ENCODE measurements at regions not wholly inside any gene's neighbourhood (a gene's known extent, or its start where the extent isn't known, plus 50 kb on each side); places are given as distances from the start of the nearest gene placed in this dataset.

GRCh38 chr1:187153047-187153446 lies 324.3 kb downstream of the PLA2G4A start:
- Histone ChIP-seq H2AFZ (ENCODE audit: low read length) (no peak overlapping the region), H3K27ac (ENCODE audit: low read depth, low read length) (no peak overlapping the region), H3K4me1 (ENCODE audit: insufficient read depth, low read length) (no peaks in the 10 kb centered on the region), H3K9me3 (ENCODE audit: low read depth, low read length) (no peaks in the 10 kb centered on the region), H3K36me3 (ENCODE audit: insufficient read depth, low read length) (no peaks in the 10 kb centered on the region), H3K27me3 (ENCODE audit: insufficient read depth, low read length) (no peaks in the 10 kb centered on the region), H3K79me2 (ENCODE audit: insufficient read depth, low read length) (no peaks in the 10 kb centered on the region), H3K4me3 (ENCODE audit: insufficient read depth, low read length) (no peak overlapping the region), H3K4me2 (ENCODE audit: insufficient read depth, low read length) (no peak overlapping the region), H4K20me1 (ENCODE audit: insufficient read depth, low read length) (no peaks in the 10 kb centered on the region)
- no peak for TF ChIP-seq CTCF (IDR thresholded peaks at IDR 0.05; ENCODE audit: extremely low read depth, low read depth, low read length)
- no peak for DNase-seq (ENCODE audit: insufficient read length, low spot score, missing footprints)

- no peaks in the 10 kb centered on the region for H3K27me3 ChIP-seq (ENCODE audit: insufficient read depth, low read length)
- H3K4me3 ChIP-seq (ENCODE audit: insufficient read depth, low read length): no peak overlapping the region
- no peak for DNase-seq (ENCODE audit: insufficient read length, low spot score, missing footprints)
- TF ChIP-seq CTCF (IDR thresholded peaks at IDR 0.05; ENCODE audit: extremely low read depth, low read depth, low read length): no peak
- H4K20me1 ChIP-seq (ENCODE audit: insufficient read depth, low read length): no peaks in the 10 kb centered on the region
- H3K4me1 ChIP-seq (ENCODE audit: insufficient read depth, low read length): no peaks in the 10 kb centered on the region
- no peak overlapping the region for H2AFZ ChIP-seq (ENCODE audit: low read length)
- no peak overlapping the region for H3K27ac ChIP-seq (ENCODE audit: low read depth, low read length)
- no peaks in the 10 kb centered on the region for H3K36me3 ChIP-seq (ENCODE audit: insufficient read depth, low read length)
- no peaks in the 10 kb centered on the region for H3K9me3 ChIP-seq (ENCODE audit: low read depth, low read length)
- no peaks in the 10 kb centered on the region for H3K79me2 ChIP-seq (ENCODE audit: insufficient read depth, low read length)
- no peak overlapping the region for H3K4me2 ChIP-seq (ENCODE audit: insufficient read depth, low read length)
Observed at GRCh38 chr1:187157115-187157514, 328.4 kb downstream of the PLA2G4A start.

GRCh38 chr1:187157552-187157951 lies 328.8 kb downstream of the PLA2G4A start:
- H3K4me2 ChIP-seq (ENCODE audit: insufficient read depth, low read length): no peak overlapping the region
- H4K20me1 ChIP-seq (ENCODE audit: insufficient read depth, low read length): no peaks in the 10 kb centered on the region
- no peaks in the 10 kb centered on the region for H3K36me3 ChIP-seq (ENCODE audit: insufficient read depth, low read length)
- no peak overlapping the region for H3K27ac ChIP-seq (ENCODE audit: low read depth, low read length)
- DNase-seq (ENCODE audit: insufficient read length, low spot score, missing footprints): no peak
- no peaks in the 10 kb centered on the region for H3K79me2 ChIP-seq (ENCODE audit: insufficient read depth, low read length)
- H3K4me1 ChIP-seq (ENCODE audit: insufficient read depth, low read length): no peaks in the 10 kb centered on the region
- TF ChIP-seq CTCF (IDR thresholded peaks at IDR 0.05; ENCODE audit: extremely low read depth, low read depth, low read length): no peak
- no peaks in the 10 kb centered on the region for H3K27me3 ChIP-seq (ENCODE audit: insufficient read depth, low read length)
- no peaks in the 10 kb centered on the region for H3K9me3 ChIP-seq (ENCODE audit: low read depth, low read length)
- H2AFZ ChIP-seq (ENCODE audit: low read length): no peak overlapping the region
- H3K4me3 ChIP-seq (ENCODE audit: insufficient read depth, low read length): no peak overlapping the region

- H3K36me3 ChIP-seq (ENCODE audit: insufficient read depth, low read length): no peaks in the 10 kb centered on the region
- H3K27me3 ChIP-seq (ENCODE audit: insufficient read depth, low read length): no peaks in the 10 kb centered on the region
- no peak overlapping the region for H2AFZ ChIP-seq (ENCODE audit: low read length)
- no peaks in the 10 kb centered on the region for H3K79me2 ChIP-seq (ENCODE audit: insufficient read depth, low read length)
- peaks cover 5% of the 10 kb centered on the region for H3K9me3 ChIP-seq (ENCODE audit: low read depth, low read length)
- TF ChIP-seq CTCF (IDR thresholded peaks at IDR 0.05; ENCODE audit: extremely low read depth, low read depth, low read length): no peak
- H3K4me3 ChIP-seq (ENCODE audit: insufficient read depth, low read length): no peak overlapping the region
- H3K4me2 ChIP-seq (ENCODE audit: insufficient read depth, low read length): no peak overlapping the region
- DNase-seq (ENCODE audit: insufficient read length, low spot score, missing footprints): no peak
- H3K27ac ChIP-seq (ENCODE audit: low read depth, low read length): no peak overlapping the region
- no peaks in the 10 kb centered on the region for H3K4me1 ChIP-seq (ENCODE audit: insufficient read depth, low read length)
- no peaks in the 10 kb centered on the region for H4K20me1 ChIP-seq (ENCODE audit: insufficient read depth, low read length)
Observed at GRCh38 chr1:187167555-187167954, 338.8 kb downstream of the PLA2G4A start.
